Aorta (tissue), 5 donors: ENCODE measurements at regions not wholly inside any gene's neighbourhood (a gene's known extent, or its start where the extent isn't known, plus 50 kb on each side); places are given as distances from the start of the nearest gene placed in this dataset.

Source experiments
- ATAC-seq: fragments of 200-7000 bp; cut with Tn5 transposase; one replicate; pipeline ENCODE4 v1.9.1; 2022; ENCODE audit warnings: moderate library complexity; ENCODE audit not compliant: low FRiP score
- DNase-seq, 2 donors: peaks; one replicate each; pipeline ENCODE4 v3.0.0-alpha.2; 2020
- H3K27ac ChIP-seq, 2 donors: one replicate each; pipeline ENCODE4 v1.5.1; 2013; ENCODE audit warnings: low read length in 2 of 2, mild to moderate bottlenecking in 2 of 2, moderate library complexity in 2 of 2, control low read depth in 1 of 2, inconsistent platforms in 1 of 2, low read depth in 1 of 2
- H3K27me3 ChIP-seq, 2 donors: one replicate each; pipeline ENCODE4 v1.6.1; 2013; ENCODE audit warnings: control low read depth in 1 of 2, low read length in 1 of 2, mild to moderate bottlenecking in 1 of 2, moderate library complexity in 1 of 2; ENCODE audit not compliant: insufficient read depth in 2 of 2, control insufficient read depth in 1 of 2
- H3K36me3 ChIP-seq, 2 donors: one replicate each; pipeline ENCODE4 v1.6.1; 2013; ENCODE audit warnings: control low read depth in 1 of 2, low read length in 1 of 2, mild to moderate bottlenecking in 1 of 2; ENCODE audit not compliant: insufficient read depth in 2 of 2, control insufficient read depth in 1 of 2
- H3K4me1 ChIP-seq, 2 donors: one replicate each; pipeline ENCODE4 v1.6.1; 2013; ENCODE audit warnings: low read length in 2 of 2, control low read depth in 1 of 2, mild to moderate bottlenecking in 1 of 2, moderate library complexity in 1 of 2; ENCODE audit not compliant: insufficient read depth in 2 of 2, control insufficient read depth in 1 of 2
- H3K4me3 ChIP-seq, 2 donors: one replicate each; pipeline ENCODE4 v1.5.1; 2013; ENCODE audit warnings: low read length in 2 of 2, control low read depth in 1 of 2, mild to moderate bottlenecking in 1 of 2
- H3K9me3 ChIP-seq: one replicate; pipeline ENCODE4 v1.6.1; 2013; ENCODE audit warnings: mild to moderate bottlenecking, low read length; ENCODE audit not compliant: control insufficient read depth
- WGBS, 2 donors: extraction: QIAGEN DNeasy Blood & Tissue Kit; methylation state at CpG; one replicate each; pipeline ENCODE4 v1.1.7; 2013; 5-methylcytosine and 5-hydroxymethylcytosine counted together
- intact Hi-C, 2 donors: fragments of 100-400 bp; cut with DNase I; formaldehyde crosslinking; loops; one replicate each; pipeline versions ENCODE4 v1.14.2 to v1.15.0; 2022
- donor health status: healthy with polysubstance abuse.
- donor health status: Bipolar disorder and iron deficiency.
- donor health status: DM: no; HTN: no; CAD: no.
- donor health status: DM: no; HTN: no; CAD: no.
- donor health status: DM: yes; HTN: yes; CAD: no.

- ATAC-seq (no peak), DNase-seq (no peak)
- no peaks in the 10 kb centered on the region for H3K4me1 ChIP-seq
- intact Hi-C loops = no loop called here
- no peaks in the 10 kb centered on the region for H3K36me3 ChIP-seq
- no peaks in the 10 kb centered on the region for H3K27me3 ChIP-seq
- H3K9me3 ChIP-seq = no peaks in the 10 kb centered on the region
- no peak overlapping the region for H3K4me3 ChIP-seq
- no peak overlapping the region for H3K27ac ChIP-seq
- WGBS, 2 donors = 82 to 91% methylated on average over 2 of the region's 2 CpGs
Observed at GRCh38 chr2:161046876-161047275, 113.4 kb upstream of the TANK start.

GRCh38 chr2:161048317-161048716 lies 111.9 kb upstream of the TANK start:
- Histone ChIP-seq H3K27ac (no peak overlapping the region), H3K9me3 (no peaks in the 10 kb centered on the region), H3K27me3 (no peaks in the 10 kb centered on the region), H3K4me1 (no peaks in the 10 kb centered on the region), H3K4me3 (no peak overlapping the region), H3K36me3 (no peaks in the 10 kb centered on the region)
- ATAC-seq (no peak), DNase-seq (no peak)
- 61 to 62% methylated on average over 3 of the region's 3 CpGs for WGBS, 2 donors
- intact Hi-C loops = no loop called here

DNA sequence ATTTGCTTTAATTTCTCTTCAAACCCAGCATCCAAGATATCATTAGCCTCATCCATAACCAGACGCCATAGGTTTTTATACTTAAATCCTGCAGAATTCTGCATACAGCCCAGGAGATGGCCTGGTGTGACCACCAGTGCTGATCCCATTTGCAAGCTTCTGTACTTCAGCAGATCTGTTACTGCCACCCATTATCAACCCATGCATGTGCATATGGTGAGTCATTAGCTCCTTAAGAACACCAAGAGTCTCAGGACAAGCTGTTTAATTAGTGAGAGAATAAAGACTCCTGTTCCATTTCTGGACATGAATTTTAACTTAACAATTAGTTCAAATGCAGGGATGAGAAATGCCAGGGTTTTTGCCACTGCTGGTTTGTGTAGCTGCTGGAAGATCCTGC lies 110.7 kb upstream of the TANK start:
- H3K36me3 ChIP-seq = no peaks in the 10 kb centered on the region
- no peaks in the 10 kb centered on the region for H3K4me1 ChIP-seq
- no peak overlapping the region for H3K4me3 ChIP-seq
- no peak overlapping the region for H3K27ac ChIP-seq
- no peaks in the 10 kb centered on the region for H3K9me3 ChIP-seq
- 92 to 97% methylated on average over 1 of the region's 1 CpG for WGBS, 2 donors
- intact Hi-C loops = no loop called here
- H3K27me3 ChIP-seq = no peaks in the 10 kb centered on the region
- ATAC-seq (no peak), DNase-seq (no peak)

- H3K4me3 ChIP-seq = no peak overlapping the region
- H3K9me3 ChIP-seq = peaks cover 1% of the 10 kb centered on the region
- H3K27me3 ChIP-seq = peaks cover 0 to 2% of the 10 kb centered on the region in 2 donors
- H3K36me3 ChIP-seq = no peaks in the 10 kb centered on the region
- no peaks in the 10 kb centered on the region for H3K4me1 ChIP-seq
- no peak for DNase-seq
- intact Hi-C loops = no loop called here
- no peak for ATAC-seq
- 75 to 77% methylated on average over 1 of the region's 1 CpG for WGBS, 2 donors
- no peak overlapping the region for H3K27ac ChIP-seq
Observed at GRCh38 chr2:161052214-161052613, 108.0 kb upstream of the TANK start.

- DNase-seq (no peak), ATAC-seq (no peak)
- Histone ChIP-seq H3K27ac (no peak overlapping the region), H3K4me1 (no peaks in the 10 kb centered on the region), H3K4me3 (no peak overlapping the region), H3K9me3 (peaks cover 1% of the 10 kb centered on the region), H3K27me3 (peaks cover 0 to 2% of the 10 kb centered on the region in 2 donors), H3K36me3 (no peaks in the 10 kb centered on the region)
- intact Hi-C loops = no loop called here
Observed at GRCh38 chr2:161055289-161055688, 104.9 kb upstream of the TANK start.

GRCh38 chr2:161059388-161059787 lies 100.8 kb upstream of the TANK start:
- peaks cover 1% of the 10 kb centered on the region for H3K9me3 ChIP-seq
- H3K27me3 ChIP-seq = peaks cover 0 to 2% of the 10 kb centered on the region in 2 donors
- H3K4me3 ChIP-seq = no peak overlapping the region
- H3K27ac ChIP-seq = no peak overlapping the region
- intact Hi-C loops = no loop called here
- H3K4me1 ChIP-seq = peaks cover 0 to 3% of the 10 kb centered on the region in 2 donors
- no peak for DNase-seq
- no peaks in the 10 kb centered on the region for H3K36me3 ChIP-seq
- 12 to 40% methylated on average over 1 of the region's 1 CpG for WGBS, 2 donors
- ATAC-seq = no peak

DNA sequence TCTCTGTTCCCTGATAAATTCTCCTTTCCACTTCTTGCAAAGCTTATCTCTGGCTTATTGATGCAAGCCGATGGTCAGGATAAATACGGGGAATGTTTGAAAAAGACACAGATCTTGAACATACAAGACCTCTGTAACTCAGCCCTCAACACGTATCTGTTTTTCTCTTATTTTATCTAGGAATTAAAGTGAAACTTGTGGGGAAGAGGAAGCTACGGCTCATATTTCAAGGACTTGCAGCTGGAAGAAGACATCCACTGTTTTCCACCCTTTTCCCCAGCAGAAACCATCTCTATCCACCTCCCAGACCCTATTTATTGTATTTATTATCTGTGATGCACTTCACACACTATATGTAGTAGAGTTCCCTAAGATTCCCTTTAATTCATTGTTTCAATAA lies 98.4 kb upstream of the TANK start:
- H3K4me1 ChIP-seq = peaks cover 0 to 3% of the 10 kb centered on the region in 2 donors
- 89 to 91% methylated on average over 4 of the region's 4 CpGs for WGBS, 2 donors

DNA sequence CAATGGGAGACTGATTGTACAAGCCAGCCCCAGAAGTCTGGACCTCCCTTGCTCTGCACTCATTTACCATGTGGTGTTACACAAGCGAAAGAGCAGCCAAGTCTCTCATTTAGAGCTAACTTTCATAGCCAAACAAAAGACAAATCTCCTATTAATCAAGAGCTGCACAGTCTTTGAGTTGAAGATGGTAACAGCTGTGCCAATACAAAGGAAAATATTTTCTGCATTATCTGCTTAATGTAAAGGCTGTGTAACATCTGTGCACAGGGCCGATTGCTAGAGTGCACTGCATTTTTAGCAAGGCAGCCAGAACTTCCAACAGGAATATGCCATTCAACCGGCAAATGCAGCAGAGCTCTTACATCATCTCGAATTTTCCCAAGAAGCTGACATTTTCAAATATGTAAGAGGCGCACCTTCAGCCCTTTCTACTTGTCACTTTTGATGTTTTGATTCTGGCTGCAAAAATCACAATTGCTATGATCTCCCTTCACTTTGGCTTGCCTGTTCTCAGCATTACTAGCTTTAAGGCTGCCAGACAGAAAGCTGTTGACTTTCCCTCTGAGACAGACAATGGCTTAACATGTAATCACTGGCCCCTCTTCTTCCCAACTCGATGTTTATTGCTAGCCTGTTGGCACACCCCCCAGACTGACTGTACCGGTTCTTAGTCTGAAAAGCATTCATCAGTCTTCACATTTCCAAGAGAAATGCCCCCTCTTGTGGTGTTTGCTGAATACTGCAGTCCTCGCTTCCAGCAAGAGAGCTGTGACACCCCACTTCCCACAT lies 96.9 kb upstream of the TANK start:
- ATAC-seq (peak; percentile 94), DNase-seq (peak; percentile 76 to 80)
- H3K4me3 ChIP-seq = peak overlapping the region in 1 of 2 donors; percentile 4
- no peaks in the 10 kb centered on the region for H3K36me3 ChIP-seq
- 4 to 5% methylated on average over 8 of the region's 8 CpGs for WGBS, 2 donors
- intact Hi-C loops = loop anchor here in 1 of 2 donors (10.0 kb wide), 1 partner anchor 959 kb away; no protein-coding TSS in a partner anchor
- H3K27ac ChIP-seq = no peak overlapping the region
- peaks cover 0 to 3% of the 10 kb centered on the region in 2 donors for H3K4me1 ChIP-seq
- no peaks in the 10 kb centered on the region for H3K27me3 ChIP-seq
- H3K9me3 ChIP-seq = no peaks in the 10 kb centered on the region

More for the DNA sequence above, 98.4 kb upstream of the TANK start:
- Histone ChIP-seq H3K36me3 (no peaks in the 10 kb centered on the region), H3K27me3 (no peaks in the 10 kb centered on the region), H3K4me3 (no peak overlapping the region), H3K9me3 (no peaks in the 10 kb centered on the region), H3K27ac (no peak overlapping the region)
- DNase-seq = no peak
- ATAC-seq = no peak
- intact Hi-C loops = loop anchor here in 1 of 2 donors (10.0 kb wide), 1 partner anchor 957 kb away; no protein-coding TSS in a partner anchor

DNA sequence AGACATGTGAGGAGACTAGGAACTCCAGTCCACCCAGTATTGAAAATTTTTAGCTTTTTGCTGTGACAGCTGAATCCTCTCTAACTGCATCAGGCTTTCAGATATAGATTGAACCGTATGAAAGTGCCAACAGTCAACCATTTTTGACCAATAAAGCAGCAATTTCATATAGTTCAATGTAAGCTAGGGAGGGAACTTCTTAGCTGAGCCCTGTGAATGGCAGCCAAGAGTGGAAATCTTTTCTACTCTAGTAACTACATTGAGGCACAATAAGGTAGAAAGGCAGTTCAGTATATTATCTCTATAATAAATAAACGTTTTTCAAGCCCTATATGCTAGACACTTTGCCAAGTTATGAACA lies 96.3 kb upstream of the TANK start:
- Histone ChIP-seq H3K4me3 (no peak overlapping the region), H3K36me3 (no peaks in the 10 kb centered on the region), H3K27me3 (no peaks in the 10 kb centered on the region), H3K9me3 (no peaks in the 10 kb centered on the region), H3K4me1 (peaks cover 0 to 3% of the 10 kb centered on the region in 2 donors), H3K27ac (no peak overlapping the region)
- WGBS, 2 donors = 9 to 13% methylated on average over 2 of the region's 2 CpGs
- ATAC-seq = no peak
- no peak for DNase-seq
- intact Hi-C loops = loop anchor here in 1 of 2 donors (10.0 kb wide), 1 partner anchor 959 kb away; no protein-coding TSS in a partner anchor
